SHP77 (cell line): ENCODE measurements at regions not wholly inside any gene's neighbourhood (a gene's known extent, or its start where the extent isn't known, plus 50 kb on each side); places are given as distances from the start of the nearest gene placed in this dataset.
"Not testable (repeated sequence)": the region's sequence is repeated elsewhere in the genome, so short reads cannot be mapped to it uniquely, and the experiment has no call there.

Source experiments
- DNase-seq, 2 experiments: peaks; one replicate each; lab custom pipeline; 2025; lab: John Stamatoyannopoulos, UW

DNA sequence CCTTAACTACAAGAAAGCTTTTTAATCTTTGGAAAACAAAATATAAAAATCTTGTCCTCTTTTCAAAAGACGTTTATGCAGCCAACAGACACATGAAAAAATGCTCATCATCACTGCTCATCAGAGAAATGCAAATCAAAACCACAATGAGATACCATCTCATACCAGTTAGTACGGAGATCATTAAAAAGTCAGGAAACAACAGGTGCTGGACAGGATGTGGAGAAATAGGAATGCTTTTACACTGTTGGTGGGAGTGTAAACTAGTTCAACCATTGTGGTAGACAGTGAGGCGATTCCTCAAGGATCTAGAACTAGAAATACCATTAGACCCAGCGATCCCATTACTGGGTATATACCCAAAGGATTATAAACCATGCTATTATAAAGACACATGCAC lies 1255.0 kb downstream of the ROBO1 start:
- DNase-seq: not testable (repeated sequence)

DNA sequence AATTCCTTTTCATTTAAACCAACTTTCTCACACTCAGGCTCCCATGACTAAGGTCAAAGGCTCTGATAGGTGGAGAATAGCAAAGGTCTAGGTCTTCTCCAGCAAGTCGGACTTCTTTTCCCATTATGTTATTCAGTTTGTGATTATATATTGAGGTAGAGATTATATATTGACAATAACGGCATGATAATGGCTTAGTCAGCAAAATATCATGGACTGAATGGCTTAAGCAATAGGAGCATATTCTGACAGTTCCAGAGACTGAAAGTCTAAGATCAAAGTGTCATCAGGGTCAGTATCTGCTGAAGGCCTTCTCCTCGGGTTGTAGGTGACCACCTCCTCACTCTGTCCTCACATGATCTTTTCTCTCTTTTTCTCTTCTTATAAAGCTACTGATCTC lies 1251.4 kb downstream of the ROBO1 start:
- no peak for DNase-seq

DNA sequence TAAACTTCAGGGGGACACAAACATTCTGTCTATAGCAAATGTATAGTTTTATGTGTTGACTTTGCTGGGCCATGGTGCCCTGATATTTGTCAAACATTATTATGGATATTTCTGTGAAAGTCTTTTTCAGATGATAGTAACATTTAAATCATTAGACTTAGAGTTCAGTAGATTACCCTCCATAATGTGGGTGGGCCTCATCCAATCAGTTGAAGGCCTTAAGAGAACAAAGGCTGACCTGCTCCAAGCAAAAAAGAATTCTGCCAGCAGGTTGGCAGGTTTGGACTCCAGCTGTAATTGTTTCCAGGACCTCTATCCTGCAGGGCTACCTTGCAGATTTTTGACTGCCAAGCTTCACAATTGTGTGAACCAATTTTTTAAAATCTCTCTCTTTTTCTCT lies 1250.9 kb downstream of the ROBO1 start:
- DNase-seq: no peak

DNA sequence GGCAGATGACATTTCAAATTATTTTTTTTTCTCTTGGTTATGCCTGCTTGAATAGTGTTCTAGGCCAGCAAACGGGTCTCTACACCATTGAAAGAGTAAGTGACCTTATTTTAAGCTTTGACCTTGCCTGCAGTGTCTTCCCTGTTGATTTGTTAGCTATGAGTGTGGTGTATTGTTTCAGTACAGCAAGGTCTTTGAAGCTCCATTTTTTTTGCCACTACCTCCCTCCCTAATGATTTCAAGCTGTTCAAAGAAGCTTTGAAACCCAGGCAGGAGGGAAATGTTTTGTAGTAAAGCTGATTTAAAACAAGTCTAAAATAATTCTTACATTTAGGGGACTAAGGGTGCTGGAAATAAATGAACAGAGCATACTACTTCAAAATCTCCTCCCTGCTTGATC lies 1249.8 kb downstream of the ROBO1 start:
- DNase-seq: no peak

DNA sequence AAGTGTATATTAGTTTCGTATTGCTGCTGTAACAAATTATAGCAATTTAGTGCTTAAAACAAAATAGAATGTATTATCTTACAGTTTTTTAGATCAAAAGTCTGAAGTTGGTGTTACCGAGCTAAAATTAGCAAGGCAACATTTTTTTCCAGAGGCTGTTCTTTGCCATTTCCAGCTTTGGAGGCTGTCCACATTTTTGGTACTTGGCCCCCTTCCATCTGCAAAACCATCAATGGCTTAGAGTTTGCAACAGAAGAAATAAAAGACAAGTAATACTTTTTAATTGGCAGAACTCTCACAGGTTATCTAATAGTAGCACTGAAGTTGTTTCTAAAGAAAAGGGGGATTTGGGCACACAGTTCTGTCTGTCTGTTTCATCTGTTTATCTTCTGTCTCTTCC lies 1248.5 kb downstream of the ROBO1 start:
- DNase-seq: no peak

DNA sequence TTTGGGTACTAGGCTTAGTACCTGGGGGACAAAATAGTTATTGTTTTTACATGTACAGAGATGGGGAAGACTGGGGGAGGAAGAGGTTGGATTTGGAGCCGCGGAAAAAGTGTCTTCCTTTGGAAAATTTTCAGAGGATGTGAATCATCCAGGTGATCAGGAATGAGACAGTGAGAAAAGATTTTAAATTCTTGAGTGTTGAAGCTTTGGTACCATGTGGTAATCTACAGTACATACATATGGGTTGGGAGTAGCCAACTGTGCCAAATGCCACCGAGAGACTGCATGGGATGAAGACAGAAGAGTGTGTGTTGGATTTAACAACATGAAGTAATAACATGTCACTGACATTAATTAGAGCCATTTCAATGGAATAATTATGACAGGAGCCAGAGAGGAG lies 1238.2 kb downstream of the ROBO1 start:
- no peak for DNase-seq

DNA sequence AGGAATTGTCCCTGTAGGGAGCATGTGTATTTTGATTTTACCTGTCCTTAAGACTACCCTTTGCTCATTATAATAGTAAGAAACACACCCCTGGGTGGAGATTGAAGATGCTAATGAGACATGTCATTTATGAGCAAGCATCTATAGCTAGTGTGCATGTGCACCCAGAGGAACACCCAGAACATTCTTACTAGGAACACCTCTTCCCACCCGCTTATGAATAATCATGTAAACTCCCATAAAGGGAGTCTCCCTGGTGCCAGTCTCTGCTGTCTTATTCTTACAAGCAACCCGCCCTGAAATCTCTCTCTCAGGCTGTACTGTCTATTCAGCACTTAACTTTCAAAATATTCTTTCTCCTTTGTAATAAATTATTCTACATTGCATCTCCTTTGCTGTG lies 1227.3 kb downstream of the ROBO1 start:
- no peak for DNase-seq

- DNase-seq: no peak
These were observed 1222.0 kb downstream of the ROBO1 start for GRCh38 chr3:78545827-78546226.
